HG03354 (cell line): ENCODE measurements at regions not wholly inside any gene's neighbourhood (a gene's known extent, or its start where the extent isn't known, plus 50 kb on each side); places are given as distances from the start of the nearest gene placed in this dataset.

Experiments
- ATAC-seq: cut with Tn5 transposase; IDR thresholded peaks from one replicate; pipeline ENCODE4 v1.9.1; 2021; ENCODE audit warnings: mild to moderate bottlenecking; ENCODE audit not compliant: unreplicated experiment, poor library complexity, severe bottlenecking

DNA sequence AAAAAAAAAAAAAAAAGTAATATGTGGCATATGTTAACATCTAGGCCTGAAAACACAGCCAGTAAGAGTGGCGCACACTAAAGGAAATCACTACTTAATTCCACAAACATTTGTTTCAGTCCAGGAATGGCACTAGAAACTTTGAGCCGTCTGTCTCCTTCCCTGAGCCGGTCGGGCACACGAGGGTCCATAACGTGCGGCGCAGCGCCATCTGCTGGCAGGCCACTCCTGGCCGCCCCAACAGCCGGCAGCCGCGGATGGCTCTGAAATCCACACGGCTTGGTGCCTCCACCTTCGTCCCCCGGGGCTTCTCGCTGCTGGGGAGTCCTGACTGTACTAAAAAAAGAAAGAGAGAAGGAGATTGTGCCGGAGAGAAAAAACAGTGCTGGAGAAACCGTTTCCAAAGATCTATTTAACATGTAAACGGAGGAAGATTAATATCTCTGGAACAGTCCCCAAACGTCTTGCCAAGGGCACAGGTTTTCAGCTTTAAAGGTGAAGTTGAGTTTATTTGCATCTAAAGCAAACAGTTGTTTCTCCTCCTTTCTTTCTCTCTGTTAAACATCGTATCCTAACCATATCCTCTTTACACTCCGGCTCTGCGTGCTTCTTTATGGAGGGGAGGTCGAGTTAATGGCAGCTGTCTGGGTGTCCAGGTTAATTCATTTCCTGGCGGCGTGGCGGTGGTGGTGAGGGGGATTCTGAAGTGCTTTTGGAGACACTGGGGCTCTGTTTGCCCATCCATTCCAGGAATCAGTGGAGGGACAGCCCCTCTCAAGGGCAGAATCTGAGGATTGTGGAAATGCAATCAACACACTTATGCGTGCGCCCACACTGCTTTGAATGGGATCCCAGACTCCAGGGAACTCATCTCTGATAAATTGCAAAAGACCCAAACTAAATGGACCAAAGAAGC, 611.3 kb upstream of the SALL1 start:
- ATAC-seq: peak; percentile 91

DNA sequence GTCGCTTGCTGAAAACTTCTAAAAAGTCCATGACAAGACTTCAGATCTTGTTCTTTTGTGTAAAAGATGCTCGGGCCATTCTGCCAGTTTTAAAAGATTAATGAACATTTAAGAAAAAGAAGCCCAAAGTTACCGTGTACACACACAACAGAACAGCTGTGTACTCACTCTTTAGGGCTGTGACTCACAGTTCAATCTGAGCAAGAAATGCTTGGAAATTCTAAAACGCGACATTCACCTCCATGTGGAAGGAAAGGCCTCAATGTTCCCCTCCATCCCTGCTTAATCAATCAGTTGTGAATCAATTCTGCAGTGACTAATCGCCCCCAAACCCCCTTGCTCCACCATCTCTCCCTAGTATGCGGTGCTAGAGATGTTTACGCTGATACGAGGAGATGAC, 609.9 kb upstream of the SALL1 start:
- ATAC-seq: no peak

- no peak for ATAC-seq
Observed at GRCh38 chr16:51759999-51760398, 608.9 kb upstream of the SALL1 start.

DNA sequence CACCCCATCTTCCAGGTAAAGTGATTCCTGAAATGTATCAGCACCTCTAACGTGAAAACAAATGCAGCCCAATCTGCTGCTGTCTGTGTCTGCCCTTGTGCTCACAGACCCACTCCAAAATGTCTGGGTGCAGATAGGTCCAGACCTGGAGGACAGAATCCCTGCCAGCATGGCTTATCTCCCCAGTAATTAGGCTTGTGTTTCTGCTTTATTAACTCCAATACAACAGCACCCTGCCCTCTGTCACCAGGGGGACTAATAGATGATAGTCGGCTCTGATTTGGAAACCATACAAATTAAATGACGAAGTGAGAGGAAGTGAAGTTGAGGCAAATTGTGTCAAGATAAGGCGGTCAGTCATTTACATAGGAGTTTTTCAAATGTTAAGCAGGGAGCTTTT, 608.3 kb upstream of the SALL1 start:
- no peak for ATAC-seq

DNA sequence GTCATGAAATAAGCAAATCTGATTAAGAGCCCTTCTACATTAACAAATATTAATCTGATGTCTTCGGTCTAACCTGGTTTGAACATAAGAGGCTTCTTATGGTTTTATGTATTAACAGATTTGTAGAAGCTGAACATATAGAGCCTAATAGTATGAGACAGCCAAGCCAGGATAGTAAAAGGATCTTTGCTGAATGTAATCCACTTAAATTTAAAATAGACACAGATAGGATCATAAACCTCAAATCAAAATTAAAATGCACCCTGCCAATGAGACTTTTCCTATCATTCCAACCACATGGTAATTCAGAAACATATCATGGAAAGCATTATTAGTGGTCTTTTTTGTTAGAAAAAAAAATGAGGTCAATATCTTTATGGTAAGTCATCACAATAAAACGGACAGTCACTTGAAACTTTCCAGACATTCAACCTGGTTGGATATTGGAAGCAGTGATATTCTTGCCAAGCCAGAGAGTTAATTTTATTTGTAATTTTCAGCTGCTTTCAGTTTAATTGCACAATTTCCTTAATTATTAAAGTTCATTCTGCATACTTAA, 606.9 kb upstream of the SALL1 start:
- ATAC-seq: no peak

DNA sequence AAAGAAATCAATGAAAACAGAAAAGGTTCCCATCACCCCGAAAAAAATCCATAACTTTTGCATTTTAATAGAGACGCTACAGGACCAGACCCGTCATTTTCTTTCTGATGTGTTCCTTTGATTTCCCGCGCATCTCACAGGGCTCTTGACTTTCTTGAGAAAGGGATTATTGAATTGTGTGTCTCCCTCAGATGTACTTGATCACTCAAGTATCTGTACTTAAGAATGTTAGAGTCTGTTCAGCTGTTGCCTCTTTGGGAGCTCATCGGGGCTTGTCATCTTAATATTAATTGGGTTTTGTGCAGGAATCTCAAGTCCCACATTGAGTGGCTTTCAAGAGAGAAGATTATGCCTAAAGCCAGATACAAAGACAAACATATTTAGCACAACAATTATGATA, 606.4 kb upstream of the SALL1 start:
- ATAC-seq: no peak

GRCh38 chr16:51757124-51757470, 606.0 kb upstream of the SALL1 start:
- no peak for ATAC-seq

DNA sequence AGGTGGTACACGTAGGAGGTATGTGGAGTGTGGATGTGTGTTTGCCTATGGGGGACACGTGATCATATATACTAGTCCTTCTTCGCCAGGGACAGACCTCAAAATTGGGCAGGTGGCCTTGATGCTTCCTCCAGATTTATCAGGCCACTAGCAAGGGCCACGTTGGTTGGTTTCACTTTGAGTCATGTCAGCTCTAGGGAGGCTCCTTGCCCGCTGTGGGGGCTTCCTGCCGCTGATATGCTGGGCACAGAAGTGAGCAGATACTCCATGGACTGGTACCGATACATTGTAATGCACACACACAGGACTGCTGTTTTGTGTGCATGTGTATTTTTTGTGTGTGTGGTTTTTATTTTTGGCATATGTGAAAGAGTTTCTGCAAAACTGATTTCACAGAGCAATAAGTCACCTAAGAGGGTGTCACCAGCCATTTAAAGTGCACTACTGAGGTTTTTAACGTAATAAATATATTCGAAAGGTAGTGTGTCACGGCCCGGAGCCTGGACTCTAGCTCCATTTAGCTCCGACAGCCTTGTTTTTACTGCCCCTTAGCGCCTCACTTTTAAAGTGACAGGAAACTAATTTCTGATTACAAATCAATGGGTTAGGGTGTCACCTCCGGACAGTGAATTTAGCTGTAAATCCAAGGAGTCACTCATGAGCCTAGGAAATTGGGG, 605.5 kb upstream of the SALL1 start:
- no peak for ATAC-seq

DNA sequence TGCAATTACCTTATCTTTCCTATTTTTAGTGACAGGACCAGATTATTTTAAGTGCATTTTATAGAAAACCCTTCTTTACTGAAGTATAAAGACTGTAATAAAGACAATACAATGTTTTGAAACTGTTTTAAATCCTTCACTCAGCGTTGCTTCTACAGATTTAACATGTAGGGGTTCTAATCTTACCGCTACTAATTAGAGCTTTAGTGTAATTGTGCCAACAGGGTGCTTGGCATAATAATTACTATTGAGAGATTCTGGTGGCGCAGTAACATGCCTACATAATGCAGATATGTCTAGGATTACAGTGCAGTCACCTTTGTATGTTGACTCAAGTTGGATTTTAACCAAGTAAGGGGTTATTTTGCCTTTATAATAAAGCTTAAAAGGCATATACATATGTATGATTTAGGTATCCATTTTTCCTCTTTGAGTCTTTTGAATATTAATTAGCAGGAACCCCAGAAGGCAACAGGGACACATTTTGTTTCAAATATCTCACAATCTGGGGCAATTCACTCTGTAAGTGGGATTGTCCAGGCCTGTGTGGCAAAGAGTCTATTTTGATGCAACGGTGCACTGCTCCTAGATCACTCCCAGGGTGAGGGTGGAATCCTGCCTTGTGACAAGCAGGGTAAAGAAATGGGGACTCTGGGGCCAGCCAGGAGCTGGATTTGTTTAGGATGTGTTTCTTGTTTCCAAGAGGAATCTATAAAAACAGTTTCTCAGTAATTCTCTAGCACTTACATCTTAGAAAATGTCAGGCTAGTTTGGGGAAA, 604.7 kb upstream of the SALL1 start:
- no peak for ATAC-seq

DNA sequence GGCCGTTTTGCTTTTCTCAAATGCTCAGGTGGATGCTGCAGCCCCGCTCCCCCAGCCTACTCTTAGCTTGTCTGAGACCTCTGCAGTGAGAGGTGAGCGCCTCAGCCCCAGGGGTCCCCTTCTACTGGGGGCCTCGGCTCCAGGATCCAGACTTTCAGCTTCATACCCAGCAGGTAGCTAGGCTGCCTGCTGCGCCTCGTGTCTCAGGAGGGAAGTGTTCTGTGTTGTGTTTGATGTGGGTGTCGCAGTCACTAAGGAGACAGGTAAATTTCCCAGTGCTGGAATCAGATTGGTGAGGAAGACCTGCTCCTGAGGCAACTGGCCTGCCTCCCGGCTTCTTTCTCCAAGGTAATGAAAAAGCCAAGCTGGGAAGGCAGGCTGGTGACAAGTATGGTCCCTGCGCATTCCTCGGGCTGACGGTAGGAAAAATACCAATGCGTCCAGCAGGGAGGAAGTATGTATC, 604.0 kb upstream of the SALL1 start:
- ATAC-seq: no peak

- ATAC-seq: no peak
Observed at GRCh38 chr16:51753467-51754127, 602.5 kb upstream of the SALL1 start.

DNA sequence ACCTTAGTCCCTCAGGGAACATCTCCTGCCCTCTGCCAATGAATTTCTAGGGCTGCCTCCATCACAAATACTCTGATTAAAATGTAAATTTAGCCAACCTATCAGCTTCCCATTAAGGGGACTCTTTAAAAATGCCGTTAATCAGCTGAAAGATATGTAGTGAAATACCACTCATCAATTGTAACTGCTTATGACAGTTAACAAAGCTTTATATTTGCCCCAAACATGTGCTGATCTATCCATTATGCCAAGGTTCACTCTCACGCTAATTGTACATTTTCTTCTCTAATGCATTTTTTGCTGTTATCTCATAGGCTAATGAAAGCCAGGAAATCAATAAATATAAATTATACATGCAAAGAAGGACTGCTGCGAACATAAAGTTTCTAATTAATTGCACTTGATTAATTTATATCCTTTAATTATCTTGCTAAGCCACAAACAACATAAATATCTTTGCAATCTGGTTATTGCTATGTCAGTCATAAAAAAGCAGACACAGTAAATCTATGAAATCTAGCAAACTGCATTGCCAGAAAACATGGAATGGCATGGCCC, 601.4 kb upstream of the SALL1 start:
- no peak for ATAC-seq

DNA sequence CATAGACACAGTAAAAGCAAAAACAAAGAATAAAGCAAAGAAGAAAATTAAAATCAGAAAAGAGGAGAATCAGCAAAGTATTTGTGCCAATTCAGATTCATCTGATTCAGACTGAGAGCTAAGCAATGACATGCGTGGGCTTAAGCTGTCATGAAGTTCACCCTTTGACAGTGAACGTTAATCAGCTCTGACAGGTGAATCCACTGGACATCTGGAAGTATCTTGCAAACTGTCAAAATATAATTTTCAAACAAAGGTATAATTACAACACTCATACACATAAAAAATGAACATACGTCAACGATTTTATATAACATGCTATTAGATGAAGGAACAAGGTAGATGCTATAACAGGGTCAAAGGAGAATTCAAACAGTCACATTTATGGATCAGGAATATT, 596.3 kb upstream of the SALL1 start:
- no peak for ATAC-seq

GRCh38 chr16:51734220-51734619, 583.1 kb upstream of the SALL1 start:
- ATAC-seq: no peak

- no peak for ATAC-seq
Observed at GRCh38 chr16:51733181-51733580, 582.1 kb upstream of the SALL1 start.

DNA sequence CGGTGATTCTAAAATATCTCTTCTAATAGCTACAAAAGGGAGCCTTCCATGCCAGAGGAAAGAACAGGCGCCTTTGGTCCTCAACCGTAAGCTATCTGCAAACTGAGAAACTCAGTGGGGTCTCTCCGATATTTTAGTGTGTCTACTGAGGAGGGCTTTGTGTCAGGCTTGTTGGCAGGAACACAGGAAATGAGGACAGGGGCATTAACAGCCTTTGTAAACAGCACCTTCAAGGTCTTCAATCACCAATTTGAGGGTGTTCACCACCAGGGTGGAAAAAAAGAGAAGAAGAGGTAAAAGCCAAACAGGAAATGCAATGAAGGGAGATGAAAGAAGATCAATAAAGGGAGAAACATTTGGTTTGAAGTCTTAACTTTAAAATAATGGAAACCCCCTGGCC, 580.1 kb upstream of the SALL1 start:
- no peak for ATAC-seq

- ATAC-seq: no peak
Observed at GRCh38 chr16:51723036-51723724, 572.1 kb upstream of the SALL1 start.

DNA sequence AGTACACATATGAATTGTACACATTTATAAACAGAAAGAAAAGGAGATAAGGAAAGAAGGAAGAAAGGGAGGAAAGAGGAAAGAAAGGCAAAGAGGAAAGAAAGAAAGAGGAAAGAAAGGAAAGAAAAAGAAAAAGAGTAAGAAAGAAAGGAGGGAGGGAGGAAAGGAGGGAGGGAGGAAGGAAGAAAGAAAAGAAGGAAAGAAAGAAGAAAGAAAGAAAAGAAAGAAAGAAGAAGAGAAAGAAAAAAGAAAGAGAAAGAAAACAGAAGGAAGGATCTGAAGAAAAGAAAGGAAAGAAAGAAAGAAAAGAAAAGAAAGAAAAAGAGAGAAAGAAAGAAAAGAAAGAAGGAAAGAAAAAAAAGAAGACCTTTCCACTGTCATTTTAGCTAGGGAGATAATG, 571.4 kb upstream of the SALL1 start:
- no peak for ATAC-seq

DNA sequence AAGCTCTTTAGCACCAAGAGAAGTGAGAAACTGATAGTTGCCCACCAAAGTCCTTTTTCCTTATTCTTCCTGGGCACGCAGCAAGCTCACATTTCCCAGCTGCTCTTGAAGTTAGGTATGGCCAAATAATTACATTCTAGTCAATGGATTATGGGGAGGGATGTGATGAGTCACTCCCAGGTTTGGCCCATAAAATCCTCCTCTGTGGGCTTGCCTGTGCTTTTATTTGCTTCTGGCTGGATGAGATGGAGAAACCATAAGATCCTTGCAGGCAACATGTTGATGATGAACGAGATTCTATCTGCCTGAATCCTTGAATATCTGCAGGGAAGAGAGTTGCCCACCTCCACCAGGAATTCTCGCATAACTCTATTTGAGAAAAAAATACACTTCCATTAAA, 568.3 kb upstream of the SALL1 start:
- ATAC-seq: no peak
